ENCODE measurements at regions not wholly inside any gene's neighbourhood (a gene's known extent, or its start where the extent isn't known, plus 50 kb on each side); places are given as distances from the start of the nearest gene placed in this dataset.

DNA sequence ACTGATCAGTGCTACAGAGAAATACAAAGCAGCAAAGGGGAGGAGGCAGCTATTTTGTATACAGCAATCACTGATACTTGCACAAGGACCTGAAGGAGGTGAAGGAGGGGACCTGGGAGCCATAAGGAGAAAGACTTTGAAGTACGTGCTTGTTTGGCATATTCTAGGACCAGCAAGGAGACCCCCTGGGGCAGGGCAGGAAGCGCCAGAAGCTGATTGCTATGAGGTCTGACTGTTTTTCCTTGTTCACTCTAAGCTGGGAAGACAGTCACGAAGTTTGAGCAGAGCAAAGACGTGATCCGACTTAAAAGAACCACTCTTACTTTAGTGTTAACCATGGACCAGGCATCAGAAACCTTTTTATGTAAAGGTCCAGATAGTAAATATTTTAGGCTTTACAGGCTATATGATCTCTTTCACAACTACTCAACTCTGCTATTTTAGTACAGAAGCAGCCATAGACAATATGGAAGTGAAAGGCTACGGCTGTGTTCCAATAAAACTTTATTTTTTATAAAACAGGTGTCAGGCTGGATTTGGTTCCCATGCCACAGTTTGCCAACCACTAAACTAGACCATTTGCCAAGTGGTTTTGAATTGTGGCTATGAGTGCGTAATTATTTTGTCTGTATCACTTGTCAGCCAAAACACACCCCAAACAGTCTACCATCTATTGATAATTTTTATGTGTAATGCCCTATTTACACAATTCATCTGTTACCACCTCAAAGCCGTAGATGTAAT, 217.9 kb downstream of the PRL start:
- DNase-seq = no peak

DNA sequence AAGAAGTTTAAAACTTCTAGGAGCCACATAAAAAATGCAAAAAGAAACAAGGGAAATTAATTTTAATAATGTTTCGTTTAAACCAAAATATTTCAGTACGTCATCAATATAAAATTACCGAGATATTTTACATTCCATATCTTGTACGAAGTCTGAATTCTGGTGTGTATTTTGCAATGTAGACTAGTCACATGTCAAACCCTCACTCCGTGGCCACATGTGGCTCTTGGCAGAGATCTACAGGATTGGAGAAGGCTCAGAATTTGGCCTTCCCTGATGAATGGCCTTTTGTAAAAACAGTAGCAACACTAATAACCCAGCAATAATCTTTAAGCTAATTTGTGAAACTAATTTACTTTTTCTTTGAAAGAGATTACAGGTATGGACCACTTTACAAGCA, 217.1 kb downstream of the PRL start:
- DNase-seq = no peak

GRCh38 chr6:22081709-22082108, 215.1 kb downstream of the PRL start:
- DNase-seq = no peak

DNA sequence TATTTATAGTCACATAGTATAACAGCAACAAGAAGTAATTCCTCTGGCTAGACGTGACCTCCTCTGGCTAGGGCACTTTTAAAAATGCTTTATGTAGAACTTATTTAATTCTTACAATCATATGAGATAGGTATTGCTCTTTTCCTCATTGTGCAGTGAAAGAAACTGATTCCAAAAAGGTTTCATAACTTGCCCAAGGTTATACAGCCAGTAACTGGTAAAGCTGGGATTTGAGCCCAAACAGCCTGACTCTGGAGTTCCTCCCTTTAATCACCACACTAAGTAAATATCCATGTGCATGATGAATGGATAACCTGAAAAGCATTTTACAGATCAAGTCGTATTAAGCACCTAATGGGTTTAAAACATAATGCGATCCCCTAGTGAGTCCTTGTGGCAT, 214.6 kb downstream of the PRL start:
- no peak for DNase-seq

GRCh38 chr6:22083119-22083518, 213.7 kb downstream of the PRL start:
- DNase-seq = no peak

- DNase-seq = no peak
Observed at GRCh38 chr6:22087960-22088706, 208.7 kb downstream of the PRL start.

DNA sequence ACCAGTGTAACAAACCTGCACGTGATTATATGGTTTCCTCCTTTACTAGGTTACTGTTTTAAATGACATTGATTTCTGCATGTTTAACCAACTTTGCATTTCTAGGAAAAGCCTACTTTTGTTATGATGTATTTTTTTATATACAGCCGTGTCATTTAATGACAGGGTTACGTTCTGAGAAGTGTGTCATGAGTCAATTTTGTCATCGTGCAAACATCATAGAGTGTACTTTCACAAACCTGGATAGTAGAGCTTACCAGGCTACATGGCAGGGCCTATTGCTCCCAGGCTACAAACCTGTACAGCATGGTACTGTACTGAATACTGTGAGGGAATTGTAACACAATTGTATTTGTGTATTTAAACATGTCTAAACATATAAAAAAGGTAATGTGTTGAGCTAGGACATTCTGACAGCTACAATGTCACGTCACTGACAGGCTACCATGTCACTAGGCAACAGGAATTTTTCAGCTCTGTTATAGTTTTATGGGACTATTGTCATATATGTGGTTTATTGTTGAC, 205.3 kb downstream of the PRL start:
- no peak for DNase-seq

GRCh38 chr6:22095836-22096235, 201.0 kb downstream of the PRL start:
- DNase-seq = no peak

GRCh38 chr6:22098601-22099031, 198.2 kb downstream of the PRL start:
- DNase-seq = no peak

DNA sequence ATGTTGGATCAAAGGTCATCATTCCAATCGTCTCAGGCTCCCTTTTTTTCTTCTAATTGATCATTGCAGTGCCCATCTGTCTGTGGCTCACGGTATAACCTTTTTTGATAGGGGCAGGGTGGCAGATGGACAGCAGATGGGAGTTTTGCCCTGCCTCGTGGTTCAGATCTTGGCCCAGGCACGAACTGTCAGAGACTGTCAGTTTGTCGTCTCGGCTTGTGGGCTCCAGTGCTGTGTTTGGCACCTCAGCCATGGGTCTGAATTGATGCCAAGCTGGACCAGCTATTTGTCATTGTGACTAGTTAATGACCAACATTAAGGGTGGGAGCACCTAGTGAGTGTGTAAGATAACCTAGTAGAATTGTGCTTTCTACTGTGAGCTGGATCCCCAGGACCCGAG, 197.6 kb downstream of the PRL start:
- DNase-seq = no peak

DNA sequence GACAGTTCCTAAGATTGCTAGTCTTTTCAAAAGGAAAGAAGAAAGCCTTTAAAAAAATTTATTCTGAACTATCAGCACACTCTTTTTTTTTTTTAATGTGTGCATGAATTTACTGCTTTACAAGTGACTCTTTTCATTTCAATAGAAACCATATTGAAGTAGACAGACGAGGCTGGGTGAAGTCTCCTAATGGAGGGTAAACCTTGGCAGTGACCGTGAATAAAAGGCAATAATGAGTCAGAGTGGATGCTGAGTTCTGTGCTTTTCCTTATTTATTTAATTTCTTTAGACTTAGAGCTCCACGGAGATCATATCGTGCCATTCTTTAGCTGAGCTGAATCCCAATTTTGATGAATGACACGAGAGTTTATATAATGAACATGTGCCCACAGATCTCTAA, 196.9 kb downstream of the PRL start:
- no peak for DNase-seq

GRCh38 chr6:22101163-22101562, 195.7 kb downstream of the PRL start:
- DNase-seq = no peak

DNA sequence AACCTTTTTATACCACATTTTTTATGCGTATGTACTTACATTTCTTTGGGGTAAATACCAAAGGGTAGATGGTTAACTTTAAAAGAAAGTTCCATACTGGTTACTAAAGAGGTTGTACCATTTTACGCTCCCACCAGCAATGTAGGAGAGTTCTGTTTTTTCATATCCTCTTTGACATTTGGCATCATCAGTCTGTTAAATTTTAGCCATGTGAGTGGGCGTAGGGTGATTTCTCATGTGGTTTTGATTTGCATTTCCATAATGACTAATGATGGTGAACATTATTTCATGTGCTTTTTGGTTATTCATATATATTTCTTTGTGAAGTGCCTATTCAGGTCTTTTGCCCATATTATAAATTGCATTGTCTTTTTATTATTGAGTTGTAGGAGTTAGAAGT, 194.2 kb downstream of the PRL start:
- DNase-seq = no peak

- DNase-seq = no peak
Observed at GRCh38 chr6:22106451-22106850, 190.4 kb downstream of the PRL start.

DNA sequence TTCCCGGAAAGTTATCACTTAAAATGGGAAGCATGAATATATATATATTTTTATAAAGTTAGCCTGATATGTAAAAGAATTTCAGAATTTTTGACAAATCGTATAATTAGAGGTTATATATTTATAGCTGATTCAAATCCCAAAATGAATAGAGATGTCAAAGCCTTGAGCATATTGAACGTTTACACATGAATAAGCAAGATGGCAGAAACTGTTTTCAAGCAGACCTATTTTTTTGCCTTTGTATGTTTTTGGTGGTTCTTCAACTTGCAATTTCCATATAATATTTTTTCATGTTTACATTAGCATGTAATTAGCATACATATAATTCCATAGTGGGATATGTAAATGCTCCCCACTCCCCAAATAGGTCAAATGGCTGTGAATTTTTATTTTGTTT, 189.9 kb downstream of the PRL start:
- DNase-seq = no peak

- DNase-seq = no peak
Observed at GRCh38 chr6:22108199-22108598, 188.6 kb downstream of the PRL start.

GRCh38 chr6:22110061-22110460, 186.8 kb downstream of the PRL start:
- DNase-seq = no peak

GRCh38 chr6:22112461-22112860, 184.4 kb downstream of the PRL start:
- DNase-seq = no peak

GRCh38 chr6:22113026-22113766, 183.6 kb downstream of the PRL start:
- no peak for DNase-seq

GRCh38 chr6:22115559-22115958, 181.3 kb downstream of the PRL start:
- DNase-seq = no peak

- no peak for DNase-seq
Observed at GRCh38 chr6:22117631-22118030, 179.2 kb downstream of the PRL start.

DNA sequence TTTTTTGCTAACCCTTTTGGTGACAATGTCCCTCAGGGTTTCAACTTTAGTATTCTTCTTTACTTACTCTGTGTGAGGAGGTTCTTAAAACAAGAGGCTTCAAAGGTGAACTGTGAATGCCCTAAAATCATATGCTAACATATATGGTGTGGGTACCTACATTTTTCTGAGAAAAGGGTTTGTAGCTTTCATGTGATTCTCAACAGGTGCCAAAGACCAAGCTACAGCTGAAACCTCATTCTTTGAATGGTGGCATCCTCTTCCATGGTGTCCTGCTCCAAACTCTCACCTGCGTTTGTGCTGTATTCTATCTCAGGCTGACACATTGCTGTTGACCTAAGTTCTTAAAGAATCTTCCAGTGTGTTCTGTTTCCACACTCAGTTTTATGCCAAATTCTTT, 177.3 kb downstream of the PRL start:
- DNase-seq = no peak

- no peak for DNase-seq
Observed at GRCh38 chr6:22124756-22125155, 172.1 kb downstream of the PRL start.

- no peak for DNase-seq
Observed at GRCh38 chr6:22126910-22127309, 169.9 kb downstream of the PRL start.

Measured in NCI-H510A (cell line).